GM23248 (cell line): ENCODE measurements at regions not wholly inside any gene's neighbourhood (a gene's known extent, or its start where the extent isn't known, plus 50 kb on each side); places are given as distances from the start of the nearest gene placed in this dataset.

Experiments used
- DNase-seq: peaks from one replicate; pipeline ENCODE4 v3.0.0-alpha.2; 2015
- H2AFZ ChIP-seq: fragments of 200-600 bp; sonication (generic); 2 replicates; pipeline ENCODE4 v1.6.1; 2016; ENCODE audit warnings: antibody characterized with exemption
- H3F3A ChIP-seq: fragments of 200-600 bp; sonication (generic); 2 replicates; pipeline ENCODE4 v1.6.1; 2016; ENCODE audit warnings: mild to moderate bottlenecking, antibody characterized with exemption, mixed run types; ENCODE audit not compliant: insufficient read depth
- H3K27ac ChIP-seq: fragments of 200-600 bp; sonication (generic); 2 replicates; pipeline ENCODE4 v1.5.1; 2016; ENCODE audit warnings: mild to moderate bottlenecking
- H3K27me3 ChIP-seq: fragments of 200-600 bp; sonication (generic); replicated peaks from 2 replicates; pipeline ENCODE4 v1.6.1; 2016; ENCODE audit warnings: mild to moderate bottlenecking; ENCODE audit not compliant: insufficient read depth
- H3K36me3 ChIP-seq: fragments of 200-600 bp; sonication (generic); 2 replicates; pipeline ENCODE4 v1.6.1; 2016; ENCODE audit warnings: low read depth, mild to moderate bottlenecking
- H3K4me1 ChIP-seq: fragments of 200-600 bp; sonication (generic); 2 replicates; pipeline ENCODE4 v1.6.1; 2016; ENCODE audit warnings: mild to moderate bottlenecking; ENCODE audit not compliant: insufficient read depth
- H3K4me2 ChIP-seq: fragments of 200-600 bp; sonication (generic); one replicate; pipeline ENCODE4 v1.6.1; 2016; ENCODE audit warnings: mild to moderate bottlenecking; ENCODE audit not compliant: unreplicated experiment
- H3K4me3 ChIP-seq: fragments of 200-600 bp; sonication (generic); 2 replicates; pipeline ENCODE4 v1.5.1; 2016; ENCODE audit warnings: mild to moderate bottlenecking
- H3K79me2 ChIP-seq: fragments of 200-600 bp; sonication (generic); 2 replicates; pipeline ENCODE4 v1.6.1; 2016; ENCODE audit warnings: mild to moderate bottlenecking; ENCODE audit not compliant: insufficient read depth
- H3K9ac ChIP-seq: fragments of 200-600 bp; sonication (generic); 2 replicates; pipeline ENCODE4 v1.6.1; 2016; ENCODE audit warnings: mild to moderate bottlenecking
- H3K9me2 ChIP-seq: fragments of 200-600 bp; sonication (generic); 2 replicates; pipeline ENCODE4 v1.6.1; 2016; ENCODE audit warnings: mixed run types, mild to moderate bottlenecking, moderate library complexity; ENCODE audit not compliant: insufficient read depth
- H3K9me3 ChIP-seq: fragments of 200-600 bp; sonication (generic); one replicate; pipeline ENCODE4 v1.6.1; 2017; ENCODE audit warnings: low read depth
- H4K20me1 ChIP-seq: fragments of 200-600 bp; sonication (generic); 2 replicates; pipeline ENCODE4 v1.6.0; 2016; ENCODE audit not compliant: insufficient read depth
- EZH2 ChIP-seq: fragments of 200-600 bp; sonication (generic); IDR thresholded peaks from 2 replicates; pipeline ENCODE4 v1.6.1; 2018; ENCODE audit warnings: antibody characterized with exemption, mild to moderate bottlenecking; ENCODE audit not compliant: insufficient read depth, poor library complexity, severe bottlenecking
- EZH2phosphoT487 ChIP-seq: fragments of 200-600 bp; sonication (generic); IDR thresholded peaks from 2 replicates; pipeline ENCODE4 v1.6.1; 2018; ENCODE audit warnings: antibody characterized with exemption, moderate library complexity, mild to moderate bottlenecking, low read depth; ENCODE audit not compliant: insufficient read depth
- WGBS, 2 experiments: methylation state at CpG; one replicate each; pipeline ENCODE4 v1.1.6; 2015 to 2017; ENCODE audit warnings: low lambda C conversion rate in 2 of 2, low coverage in 1 of 2; ENCODE audit errors: missing lambda C conversion rate in 2 of 2; 5-methylcytosine and 5-hydroxymethylcytosine counted together
- in situ Hi-C: fragments of 300-500 bp; cut with MboI; formaldehyde crosslinking; loops from 2 replicates; pipeline ENCODE4 v1.15.0; 2020

DNA sequence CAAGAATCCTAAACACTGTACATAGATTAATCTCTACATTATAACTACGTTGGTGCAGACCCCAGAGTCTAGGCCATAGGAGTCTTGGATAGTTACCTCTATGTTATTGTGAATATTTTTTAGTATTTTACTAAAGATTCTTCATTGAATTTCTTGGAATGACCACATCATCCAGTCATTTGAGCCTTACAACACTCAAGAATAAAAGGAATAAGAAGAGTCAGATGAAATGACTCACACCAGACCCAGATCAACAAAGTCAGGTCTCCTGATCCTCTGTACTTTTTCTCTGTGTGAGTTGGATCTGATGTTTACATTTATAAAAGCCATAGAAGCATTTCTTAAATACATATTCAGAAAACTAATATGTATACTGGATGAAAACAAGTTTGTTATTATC, 179.2 kb upstream of the ARHGAP20 start:
- Histone ChIP-seq H3K79me2 (no peaks in the 10 kb centered on the region), H3K9me2 (no peaks in the 10 kb centered on the region), H3K4me3 (no peak overlapping the region), H4K20me1 (no peaks in the 10 kb centered on the region), H3K4me2 (peak overlapping the region; percentile 12), H3K9me3 (no peaks in the 10 kb centered on the region), H3K4me1 (peaks cover 33% of the 10 kb centered on the region), H3F3A (peaks cover 13% of the 10 kb centered on the region), H3K36me3 (no peaks in the 10 kb centered on the region), H3K27ac (peak overlapping the region; percentile 21; the same call in 1 of the 2 replicates), H3K9ac (no peak overlapping the region), H2AFZ (no peak overlapping the region), H3K27me3 (no peaks in the 10 kb centered on the region)
- in situ Hi-C loops = no loop called here
- TF ChIP-seq EZH2 = no peak
- WGBS, 2 experiments = 95 to 96% methylated on average over 1 of the region's 1 CpG
- peak; percentile 84 for DNase-seq

DNA sequence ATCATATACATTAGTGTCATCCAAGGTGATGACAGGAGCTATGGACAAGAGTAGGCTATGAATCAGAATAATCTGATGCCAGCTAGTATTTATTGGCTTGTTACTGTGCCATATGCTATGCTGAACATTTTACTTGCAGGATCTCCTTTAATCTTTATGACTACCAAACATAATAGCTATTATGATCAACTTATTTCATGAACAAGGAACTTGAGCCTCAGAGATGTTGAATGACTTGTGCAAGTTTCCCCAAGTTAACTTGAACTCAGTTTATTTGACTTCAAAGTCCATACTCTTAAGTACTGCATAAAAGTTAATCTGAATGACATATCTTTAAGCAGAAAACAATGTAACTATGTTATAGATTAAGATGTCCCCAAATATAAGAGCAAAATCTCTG, 178.8 kb upstream of the ARHGAP20 start:
- in situ Hi-C loops = no loop called here
- H3K36me3 ChIP-seq = no peaks in the 10 kb centered on the region
- DNase-seq = no peak

DNA sequence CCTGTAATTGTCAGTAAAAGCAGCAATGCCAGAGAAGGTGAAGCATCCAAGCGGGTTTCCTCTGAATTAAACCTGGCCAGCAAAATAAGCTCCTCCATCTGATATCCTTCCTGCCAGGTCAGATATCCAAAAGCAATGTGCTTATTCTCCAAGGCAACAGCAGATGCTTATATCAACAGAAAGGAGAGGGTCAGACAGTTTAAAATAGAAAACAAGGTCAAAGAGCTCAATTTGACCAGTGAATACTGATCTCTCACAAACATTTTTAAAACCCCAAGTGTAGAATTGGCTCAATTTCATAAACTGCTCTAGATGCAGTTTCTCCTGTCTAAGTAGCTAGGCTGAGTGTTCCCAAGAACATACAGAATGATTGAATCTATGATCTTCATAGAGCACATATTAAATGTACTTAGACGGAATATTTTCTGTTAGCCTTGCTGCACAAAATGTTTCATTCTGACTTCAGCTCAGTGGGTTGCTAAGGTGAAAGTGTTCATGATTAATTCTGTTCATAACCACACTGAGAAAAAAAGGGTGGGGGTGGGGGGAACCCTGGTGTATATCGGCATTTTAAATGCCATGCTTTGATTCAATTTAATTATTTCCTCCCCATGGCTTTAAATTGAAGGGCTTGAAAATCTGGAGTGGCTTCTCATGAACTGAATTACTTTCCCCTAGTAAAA, 174.2 kb upstream of the ARHGAP20 start:
- Histone ChIP-seq H3K27me3 (no peaks in the 10 kb centered on the region), H3K4me3 (no peak overlapping the region), H3K9ac (no peak overlapping the region), H3K9me3 (no peaks in the 10 kb centered on the region), H3K4me1 (peaks cover 6% of the 10 kb centered on the region), H3K4me2 (no peak overlapping the region), H3K9me2 (no peaks in the 10 kb centered on the region), H4K20me1 (no peaks in the 10 kb centered on the region), H3K27ac (no peak overlapping the region), H3F3A (peaks cover 11% of the 10 kb centered on the region), H3K36me3 (no peaks in the 10 kb centered on the region), H2AFZ (no peak overlapping the region), H3K79me2 (no peaks in the 10 kb centered on the region)
- no peak for TF ChIP-seq EZH2
- no peak for TF ChIP-seq EZH2phosphoT487
- DNase-seq = no peak
- in situ Hi-C loops = no loop called here
- WGBS, 2 experiments = 97 to 99% methylated on average over 3 of the region's 3 CpGs

More for the DNA sequence above, 178.8 kb upstream of the ARHGAP20 start:
- no peak for TF ChIP-seq EZH2
- no peak for TF ChIP-seq EZH2phosphoT487
- Histone ChIP-seq H3K4me3 (no peak overlapping the region), H2AFZ (no peak overlapping the region), H3K79me2 (no peaks in the 10 kb centered on the region), H3K9ac (no peak overlapping the region), H4K20me1 (no peaks in the 10 kb centered on the region), H3K4me2 (peak overlapping the region; percentile 12), H3K27ac (no peak overlapping the region), H3F3A (peaks cover 12% of the 10 kb centered on the region), H3K9me3 (no peaks in the 10 kb centered on the region), H3K4me1 (peaks cover 29% of the 10 kb centered on the region), H3K27me3 (no peaks in the 10 kb centered on the region), H3K9me2 (no peaks in the 10 kb centered on the region)

DNA sequence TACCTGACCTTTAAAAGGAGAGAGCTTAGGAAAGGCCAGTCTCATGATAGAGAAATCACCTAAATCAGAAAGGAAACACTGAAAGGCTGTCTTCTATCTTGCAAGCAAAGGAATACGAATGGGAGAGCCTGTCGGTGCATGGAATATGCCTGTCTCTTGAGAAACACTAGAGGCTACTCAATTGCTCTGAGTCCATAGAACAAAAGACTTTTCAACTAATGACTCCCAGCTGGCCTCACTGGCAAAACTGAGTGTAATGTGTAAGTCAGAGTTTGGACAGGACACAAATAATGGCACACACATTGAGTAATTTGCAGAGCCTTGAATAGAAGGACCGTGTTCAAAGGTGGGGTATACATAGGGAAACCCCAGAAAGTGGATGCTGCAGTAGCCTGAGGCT, 171.0 kb upstream of the ARHGAP20 start:
- no peaks in the 10 kb centered on the region for H3K27me3 ChIP-seq
- no peaks in the 10 kb centered on the region for H4K20me1 ChIP-seq
- H3K9me3 ChIP-seq = no peaks in the 10 kb centered on the region
- H3K9ac ChIP-seq = no peak overlapping the region
- peaks cover 13% of the 10 kb centered on the region for H3F3A ChIP-seq
- no peaks in the 10 kb centered on the region for H3K9me2 ChIP-seq
- H3K4me2 ChIP-seq = no peak overlapping the region
- WGBS, 2 experiments = 16 to 17% methylated on average over 3 of the region's 3 CpGs
- H3K4me3 ChIP-seq = no peak overlapping the region
- in situ Hi-C loops = no loop called here
- no peak overlapping the region for H3K27ac ChIP-seq
- TF ChIP-seq EZH2phosphoT487 (no peak), EZH2 (no peak)
- no peaks in the 10 kb centered on the region for H3K79me2 ChIP-seq
- no peak overlapping the region for H2AFZ ChIP-seq
- peaks cover 6% of the 10 kb centered on the region; the same call in 1 of the 2 replicates for H3K4me1 ChIP-seq
- H3K36me3 ChIP-seq = no peaks in the 10 kb centered on the region
- DNase-seq = peak; percentile 75

DNA sequence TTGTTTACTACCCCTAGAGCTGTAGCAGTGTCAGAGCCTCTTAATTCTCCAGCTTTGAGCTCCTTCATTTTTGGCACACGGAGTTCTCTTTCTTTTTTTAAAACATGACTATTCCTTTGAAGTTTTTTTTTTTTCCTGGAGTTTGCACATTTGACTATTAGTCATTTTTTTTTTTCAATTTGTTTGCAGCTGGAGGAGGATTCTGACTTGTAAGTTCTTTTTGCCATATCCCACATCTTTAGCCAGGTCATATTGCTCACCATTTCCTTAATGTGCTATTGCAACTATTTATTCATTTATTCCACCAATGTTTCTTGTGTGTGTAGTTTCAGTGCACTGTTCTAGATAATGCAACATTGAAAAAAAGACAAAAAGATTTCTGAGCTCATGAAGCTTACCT, 166.3 kb upstream of the ARHGAP20 start:
- Histone ChIP-seq H3K27me3 (no peaks in the 10 kb centered on the region), H3K36me3 (no peaks in the 10 kb centered on the region), H2AFZ (no peak overlapping the region), H3K9me3 (no peaks in the 10 kb centered on the region), H3F3A (peaks cover 10% of the 10 kb centered on the region), H3K79me2 (no peaks in the 10 kb centered on the region), H3K27ac (no peak overlapping the region), H3K9me2 (no peaks in the 10 kb centered on the region), H3K9ac (no peak overlapping the region), H3K4me2 (no peak overlapping the region), H3K4me1 (peaks cover 6% of the 10 kb centered on the region; the same call in 1 of the 2 replicates), H4K20me1 (no peaks in the 10 kb centered on the region), H3K4me3 (no peak overlapping the region)
- DNase-seq = peak; percentile 75
- TF ChIP-seq EZH2 (no peak), EZH2phosphoT487 (no peak)
- WGBS, 2 experiments = 0% methylated on average over 1 of the region's 1 CpG
- in situ Hi-C loops = no loop called here
